G401.6 (cell line): ENCODE measurements at regions not wholly inside any gene's neighbourhood (a gene's known extent, or its start where the extent isn't known, plus 50 kb on each side); places are given as distances from the start of the nearest gene placed in this dataset.
A peak's percentile ranks its signal among the peaks of the same experiment; 100 is the strongest.

ENCODE experiments used
- FAIRE-seq: peaks from 2 replicates; lab custom pipeline; 2012; peaks lifted over from hg19 to GRCh38; lab: Jason Lieb, UNC

DNA sequence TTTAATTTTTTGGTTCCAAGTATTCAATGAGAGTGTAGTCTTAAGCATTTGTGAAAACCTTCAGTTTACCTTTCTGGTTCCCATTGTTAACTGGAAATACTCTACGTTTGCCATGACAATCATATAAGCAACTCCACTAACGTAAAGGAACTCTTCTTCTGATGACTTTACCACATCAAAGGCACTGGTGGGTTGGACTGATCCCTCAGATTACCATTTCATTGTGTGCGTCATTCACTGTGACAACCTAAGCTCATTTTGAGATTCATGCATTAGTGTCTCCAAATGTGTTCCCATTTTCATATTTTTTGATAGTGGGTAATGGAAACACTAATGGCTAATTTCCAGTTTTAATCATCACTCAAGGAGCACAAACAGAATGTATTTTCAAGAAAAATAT, 119.9 kb upstream of the COL1A2 start:
- FAIRE-seq: no peak

DNA sequence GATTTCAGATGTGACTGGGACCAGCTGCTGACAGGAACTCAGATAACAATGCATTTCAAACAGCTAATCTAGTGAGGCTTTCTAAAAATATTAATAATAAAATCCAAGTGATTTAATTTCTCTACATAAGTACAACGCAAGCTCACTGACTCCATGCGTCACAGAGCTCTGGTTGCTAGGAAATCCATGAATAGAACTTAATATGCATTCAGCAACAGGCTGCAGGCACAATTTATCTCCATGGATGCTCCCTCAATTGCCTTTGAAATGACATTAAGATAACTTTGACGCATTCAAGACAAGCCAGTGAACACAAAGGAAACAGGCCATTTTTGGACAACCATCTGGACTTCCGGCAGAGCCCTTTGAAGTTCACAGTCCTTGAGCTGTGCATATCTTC, 118.7 kb upstream of the COL1A2 start:
- FAIRE-seq: no peak

DNA sequence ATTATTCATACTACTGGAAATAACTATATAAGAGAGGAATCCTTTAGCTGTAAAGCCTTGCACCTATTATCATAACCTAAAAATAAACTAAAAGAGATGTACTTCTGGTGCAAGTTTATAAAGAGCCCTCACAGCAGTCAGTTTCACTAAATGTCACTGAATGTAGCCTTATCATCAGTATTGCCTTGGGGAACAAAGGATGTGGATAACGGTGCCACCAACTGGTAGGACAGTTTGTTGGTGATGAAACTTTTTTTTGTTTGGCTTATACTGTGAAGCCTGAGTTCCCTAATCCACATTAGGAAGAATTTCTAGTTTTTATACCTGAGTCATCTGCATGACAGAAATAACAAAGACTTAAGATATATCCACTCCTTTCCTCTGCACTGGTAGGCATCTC, 117.9 kb upstream of the COL1A2 start:
- no peak for FAIRE-seq

DNA sequence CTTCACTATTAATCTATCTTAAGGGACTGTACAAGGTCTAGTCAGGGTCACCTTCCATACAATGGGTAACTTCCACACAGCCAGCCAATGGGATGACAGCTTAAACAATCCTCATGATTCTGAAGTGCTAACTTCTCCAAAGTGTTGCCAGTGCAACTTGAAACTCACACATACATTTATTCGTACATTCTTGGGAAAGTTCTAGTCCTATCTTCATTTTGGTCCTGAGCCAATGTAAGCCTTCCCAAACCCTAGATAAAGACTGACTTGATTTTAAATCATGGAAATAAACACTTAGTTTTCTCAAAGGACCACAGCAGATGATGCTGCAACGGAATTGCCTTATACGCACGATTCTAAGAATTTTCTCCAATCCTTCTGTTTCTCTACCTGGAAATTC, 117.5 kb upstream of the COL1A2 start:
- no peak for FAIRE-seq

DNA sequence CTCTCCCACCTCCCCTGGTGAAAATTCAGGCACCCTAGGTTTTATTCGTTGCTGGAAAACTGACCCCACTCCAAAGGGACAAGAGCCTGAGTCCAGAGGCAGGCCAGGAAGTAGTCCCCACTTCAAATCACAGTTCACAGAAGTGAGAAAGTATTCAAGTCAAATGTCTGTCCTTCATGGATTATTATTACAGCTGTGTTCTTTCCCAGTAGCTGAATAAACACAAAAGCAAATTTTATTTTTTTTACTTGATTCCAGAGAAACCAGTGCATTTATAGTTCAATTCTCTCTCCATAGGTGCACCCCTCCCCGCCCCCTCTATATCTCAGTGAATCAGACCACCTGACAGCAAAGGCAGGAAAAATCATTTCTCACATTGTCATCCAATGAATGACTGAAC, 113.8 kb upstream of the COL1A2 start:
- FAIRE-seq: no peak

DNA sequence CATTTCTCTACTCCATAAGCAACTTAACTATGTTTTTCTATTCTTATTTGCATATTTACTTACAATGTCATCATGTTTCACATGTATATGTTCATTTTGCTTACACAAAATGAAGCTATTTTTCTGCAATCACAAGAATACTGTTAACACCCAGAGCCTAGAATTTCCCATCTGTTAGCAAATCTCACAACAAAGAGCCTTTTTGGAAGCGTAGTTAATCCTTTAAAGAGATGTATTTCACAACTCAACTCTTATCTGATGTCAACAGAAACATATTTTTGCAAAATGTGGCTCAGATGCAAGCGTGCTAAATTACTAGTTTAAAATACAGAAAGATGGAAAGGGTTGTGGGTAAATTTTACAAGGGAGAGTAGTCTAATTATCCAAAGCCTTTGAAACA, 110.6 kb upstream of the COL1A2 start:
- FAIRE-seq: no peak

DNA sequence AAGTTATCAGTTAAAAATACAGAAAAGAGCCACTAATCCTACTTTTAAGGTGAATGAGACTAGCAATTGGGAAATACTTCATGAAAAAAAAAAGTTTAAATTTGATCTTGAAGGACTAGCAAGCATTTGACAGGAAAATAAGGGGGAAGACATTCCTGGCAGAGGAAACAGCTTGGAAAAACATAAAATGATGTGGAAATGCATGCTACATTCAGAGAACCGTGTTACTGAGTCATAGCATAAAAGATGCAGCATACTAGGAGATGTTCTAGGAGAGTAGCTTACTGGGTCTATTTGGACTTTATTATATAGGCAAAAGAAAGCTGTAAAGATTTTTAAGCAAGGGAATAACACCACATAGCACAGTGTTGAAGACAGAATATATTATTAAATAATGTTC, 108.6 kb upstream of the COL1A2 start:
- FAIRE-seq: no peak

DNA sequence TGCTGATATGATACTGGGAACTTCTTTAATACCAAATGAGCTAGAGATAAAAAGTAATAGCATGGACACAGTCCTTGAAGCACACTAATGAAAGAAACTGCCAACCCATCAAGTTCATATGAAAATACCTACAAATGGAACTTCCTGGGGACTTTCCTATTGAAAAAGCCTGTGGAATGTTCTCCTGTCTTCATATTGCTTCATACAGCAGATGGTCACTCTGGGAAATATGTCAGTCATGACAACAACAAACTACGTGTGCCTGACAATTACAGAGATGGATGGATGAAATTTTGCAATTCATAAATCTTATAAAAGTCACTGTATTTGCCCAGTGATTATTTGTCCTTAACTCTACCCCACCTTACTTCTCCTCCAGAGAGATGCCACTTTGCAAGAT, 106.6 kb upstream of the COL1A2 start:
- no peak for FAIRE-seq

DNA sequence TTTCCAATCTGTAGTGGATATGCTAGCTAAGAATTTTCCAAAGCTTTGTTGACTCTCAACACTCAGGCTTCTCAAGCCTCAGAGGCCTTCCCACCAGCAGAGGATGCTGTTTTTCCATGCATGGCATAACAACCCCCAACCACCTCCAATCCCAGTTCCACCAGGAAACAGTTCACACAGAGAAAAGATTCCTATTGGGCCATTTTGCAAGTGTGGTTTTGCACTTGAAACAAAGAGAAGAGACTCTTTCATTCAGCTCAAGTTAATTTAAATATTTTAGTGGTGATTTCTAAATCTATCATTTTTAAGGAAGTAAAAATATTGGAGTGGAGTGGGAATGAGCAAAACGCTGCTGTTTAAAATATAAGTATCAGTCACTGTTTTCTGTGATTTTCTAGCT, 105.6 kb upstream of the COL1A2 start:
- peak; percentile 95 for FAIRE-seq

DNA sequence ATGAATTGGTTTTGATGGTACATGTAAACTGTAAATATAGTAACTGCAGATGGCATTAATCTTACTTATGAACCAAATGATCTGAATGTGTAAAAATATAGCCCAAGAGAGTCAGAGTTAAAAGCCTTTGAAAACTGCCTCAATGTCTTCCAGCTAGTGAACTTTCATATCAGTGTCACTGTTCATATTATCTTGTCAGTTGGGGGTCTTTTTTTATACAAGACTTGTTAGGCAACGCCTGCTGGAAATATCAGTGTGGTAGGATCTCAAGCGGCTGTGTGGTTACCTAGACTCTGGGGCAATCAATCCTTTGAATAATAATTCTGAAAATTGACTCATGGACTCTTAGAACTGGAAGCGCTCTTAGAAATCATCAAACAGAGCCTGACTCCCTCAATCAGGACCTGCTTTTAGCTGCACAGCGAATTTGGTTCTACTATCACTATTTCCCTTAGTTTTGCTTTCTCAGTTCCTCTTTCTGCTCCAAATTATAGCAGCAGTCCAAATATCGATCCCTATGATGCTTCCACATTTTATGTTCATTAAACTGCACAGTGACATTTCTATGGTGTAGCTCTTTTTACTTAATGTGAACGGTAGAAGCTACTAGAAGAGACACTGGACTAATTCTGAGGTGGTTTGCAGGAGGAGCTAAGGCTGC, 100.1 kb upstream of the COL1A2 start:
- no peak for FAIRE-seq

DNA sequence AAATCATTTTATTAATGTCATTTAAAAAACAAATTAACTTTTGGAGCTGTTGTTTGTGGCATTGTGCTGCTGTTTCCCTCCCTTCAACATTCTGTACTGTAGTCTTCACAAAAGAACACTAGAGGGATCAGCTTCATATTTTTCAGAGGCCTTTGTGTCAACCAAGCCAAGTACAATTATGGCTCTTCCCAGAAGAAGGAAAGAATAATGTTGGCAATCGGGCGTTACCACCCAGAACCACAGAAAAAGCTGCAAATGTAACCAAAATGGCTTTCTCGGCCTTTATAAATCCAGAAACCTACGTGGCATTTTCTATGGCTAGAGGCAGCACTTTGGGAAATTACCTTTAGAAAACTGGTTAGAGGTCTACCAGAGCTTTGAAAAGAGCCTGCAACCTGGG, 98.8 kb upstream of the COL1A2 start:
- peak; percentile 93 for FAIRE-seq

DNA sequence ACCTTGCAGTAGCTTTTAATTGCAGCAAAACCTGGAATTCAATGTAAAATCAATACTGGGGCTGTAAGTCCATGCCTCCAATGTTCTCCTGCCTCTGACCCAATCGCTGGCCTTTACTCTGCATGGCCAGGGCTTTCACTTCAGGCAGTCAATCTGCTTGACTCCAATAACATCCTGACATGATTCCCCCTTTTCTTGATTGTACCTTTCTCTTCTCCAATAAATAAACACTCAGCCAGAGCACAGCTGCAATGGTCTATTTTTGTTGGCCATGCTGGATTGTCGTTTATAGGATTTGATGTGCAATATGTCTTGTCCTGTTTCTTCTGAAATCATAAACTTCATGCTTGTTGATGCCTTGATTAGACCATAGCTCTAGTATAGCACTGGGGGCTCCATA, 97.8 kb upstream of the COL1A2 start:
- FAIRE-seq: no peak

DNA sequence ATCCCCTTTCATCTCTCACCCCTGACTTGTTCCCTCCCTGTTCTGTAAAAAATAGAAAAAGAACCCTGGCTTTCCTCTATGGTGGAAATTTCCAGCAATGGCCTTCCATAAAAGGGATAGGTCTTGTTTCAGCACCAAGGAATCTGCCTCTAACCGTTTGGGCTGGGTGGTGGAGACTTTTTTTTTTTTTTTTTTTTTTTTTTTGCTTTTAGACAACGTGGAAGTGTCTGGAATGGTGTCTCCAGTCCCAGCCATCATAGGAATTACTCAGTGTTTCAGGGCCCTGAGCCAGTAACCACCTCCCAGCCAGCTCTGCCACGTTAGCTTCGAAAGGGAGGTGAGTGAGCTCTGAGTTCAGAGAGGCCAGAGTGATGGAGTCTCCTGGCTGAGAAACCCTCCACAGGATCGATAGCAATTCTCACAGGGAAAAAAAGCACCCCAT, 97.3 kb upstream of the COL1A2 start:
- FAIRE-seq: no peak

DNA sequence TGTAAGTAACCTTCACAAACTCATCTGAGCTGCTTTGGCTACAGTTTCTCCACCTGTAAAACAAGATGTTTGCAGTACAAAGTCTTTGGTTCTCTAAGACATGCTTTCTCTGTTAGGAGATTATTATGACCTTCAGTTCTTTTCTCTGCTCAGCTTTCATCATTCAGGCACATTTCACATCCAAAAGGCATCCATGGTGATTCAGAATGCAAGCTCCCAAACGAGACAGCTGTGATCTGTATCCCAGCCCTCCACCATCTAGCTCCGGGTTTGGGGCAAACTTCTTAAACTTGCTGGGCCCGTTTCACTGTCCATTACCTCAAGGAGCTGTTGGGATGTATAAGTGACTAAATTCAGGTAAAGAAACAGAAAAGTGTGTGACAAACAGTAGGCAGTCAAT, 95.8 kb upstream of the COL1A2 start:
- FAIRE-seq: no peak

DNA sequence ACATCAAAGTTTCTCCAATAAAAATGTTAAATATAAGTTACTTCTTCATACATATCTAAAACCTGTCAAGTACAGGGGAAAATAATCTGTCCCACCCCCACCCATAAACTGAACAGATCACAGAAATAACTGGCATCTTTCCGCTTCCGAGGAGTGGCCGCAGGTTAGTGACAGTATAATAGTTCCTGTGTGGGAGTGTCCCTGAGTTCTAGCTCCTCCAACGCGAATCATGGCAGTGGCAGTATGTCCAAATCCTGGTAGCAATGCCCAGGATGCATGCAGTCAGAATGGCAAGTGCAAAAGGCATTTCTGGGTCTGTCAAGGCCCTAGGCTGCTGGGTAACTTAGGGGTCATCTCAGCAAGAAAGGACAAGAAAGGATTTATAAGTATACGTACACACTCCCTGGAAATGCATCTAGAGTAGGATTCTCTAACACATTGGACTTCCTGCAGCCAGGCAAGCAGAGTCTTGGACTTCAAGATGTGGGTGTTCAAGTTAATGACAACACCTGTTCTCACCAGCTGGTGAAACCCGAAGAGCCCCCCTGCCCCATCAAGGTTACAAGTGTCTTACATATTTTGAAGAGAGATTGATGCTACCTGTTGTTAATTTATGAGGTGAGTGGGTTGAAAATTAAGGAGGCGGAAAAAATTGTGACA, 94.4 kb upstream of the COL1A2 start:
- no peak for FAIRE-seq

DNA sequence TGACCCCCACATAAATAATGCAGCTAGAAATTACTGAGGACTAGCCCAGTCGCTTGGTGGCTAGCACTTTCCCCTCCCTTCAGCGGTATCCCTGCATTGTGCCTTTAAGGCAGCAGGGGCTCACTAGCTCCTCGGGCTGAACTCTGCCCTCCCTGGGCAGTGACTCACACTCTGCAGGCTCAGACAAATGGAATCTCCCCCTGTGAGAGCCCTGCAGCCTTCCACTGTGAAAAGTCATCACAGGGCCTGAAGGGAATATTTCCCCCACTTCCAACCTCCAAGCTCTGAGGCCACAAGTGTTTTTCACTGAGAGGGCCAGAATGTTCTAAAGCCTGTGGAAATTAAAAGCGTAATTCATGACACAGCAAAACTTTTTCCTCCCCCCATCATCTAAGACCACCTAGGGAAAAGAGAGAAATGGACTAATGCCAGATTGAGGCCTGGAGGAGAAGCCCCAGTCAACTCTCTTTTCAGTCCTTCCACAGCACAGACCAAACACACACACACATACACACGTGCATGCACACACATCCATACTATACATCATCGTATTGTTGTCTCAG, 93.6 kb upstream of the COL1A2 start:
- FAIRE-seq: peak; percentile 97

DNA sequence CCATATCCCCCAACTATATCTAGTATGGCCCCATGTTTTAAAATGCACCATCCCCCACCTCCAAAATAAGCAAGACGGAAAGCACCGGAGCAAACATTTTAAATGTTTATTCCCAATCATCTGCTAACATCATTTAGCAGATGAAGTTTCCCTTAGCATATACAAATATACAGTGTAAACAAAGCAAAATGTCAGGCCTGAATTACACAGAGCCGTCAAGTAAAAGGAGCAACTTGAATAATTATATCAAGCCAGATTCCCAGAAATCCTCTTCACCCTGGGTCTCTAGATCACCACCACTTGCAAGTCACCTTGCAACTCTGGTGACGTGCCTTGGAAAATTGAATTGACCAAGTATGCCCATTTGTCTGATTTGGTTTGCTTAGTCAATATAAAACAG, 91.6 kb upstream of the COL1A2 start:
- no peak for FAIRE-seq

DNA sequence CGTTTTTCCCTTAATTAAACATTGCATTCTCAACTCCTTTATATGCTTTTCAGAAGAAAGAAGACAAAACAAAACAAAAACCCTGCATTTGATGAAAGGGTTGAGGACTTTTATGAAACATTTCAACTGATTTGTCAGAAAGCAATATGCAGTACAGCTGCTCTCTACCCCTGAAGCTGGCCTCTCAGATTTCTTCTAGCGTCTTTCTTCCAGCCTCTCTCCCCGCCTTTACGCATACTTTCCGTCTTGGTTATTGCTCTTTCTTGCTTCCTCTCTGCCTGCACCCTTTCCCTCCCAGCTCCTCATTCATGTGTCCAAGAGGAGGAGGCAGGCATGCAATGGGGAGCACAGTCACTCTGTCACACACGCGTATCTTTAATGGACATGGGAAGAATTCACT, 91.0 kb upstream of the COL1A2 start:
- no peak for FAIRE-seq

DNA sequence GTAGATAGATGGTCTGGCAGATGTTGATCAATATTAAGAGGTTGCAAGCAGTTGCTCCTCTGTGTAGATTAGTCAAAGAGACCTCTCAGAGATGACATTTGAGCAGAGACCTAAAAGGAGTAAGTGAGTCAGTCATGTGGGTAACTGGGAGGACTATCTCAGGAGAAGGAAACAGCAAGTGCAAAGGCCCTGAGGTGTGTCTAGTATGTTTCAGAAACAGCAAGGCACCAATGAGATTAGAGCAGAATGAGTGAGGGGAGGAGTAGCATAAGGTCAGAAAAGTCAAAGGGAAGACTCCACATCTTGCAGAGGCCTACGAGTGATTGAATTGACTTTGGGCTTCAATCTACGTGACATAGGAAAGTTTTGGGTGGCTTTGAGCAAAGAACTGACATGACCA, 89.8 kb upstream of the COL1A2 start:
- FAIRE-seq: no peak

DNA sequence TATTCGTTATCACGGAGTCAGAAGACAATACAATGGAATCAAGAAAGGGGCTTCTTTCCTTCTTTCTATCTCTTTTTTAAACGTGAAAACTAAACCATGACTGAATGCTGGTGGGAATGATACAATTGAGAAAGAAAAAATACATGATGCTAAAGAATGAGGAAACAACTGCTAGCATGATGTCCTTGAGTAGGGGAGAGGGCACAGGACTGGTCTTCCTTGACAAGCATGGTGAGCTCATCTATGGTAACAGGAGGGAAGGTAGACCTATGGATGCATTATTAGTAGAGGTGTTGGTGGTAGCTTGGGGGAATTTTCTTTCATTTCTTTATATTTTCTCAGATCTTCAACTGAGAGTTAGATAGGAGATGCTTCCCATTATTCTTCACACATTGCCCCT, 88.9 kb upstream of the COL1A2 start:
- FAIRE-seq: no peak

DNA sequence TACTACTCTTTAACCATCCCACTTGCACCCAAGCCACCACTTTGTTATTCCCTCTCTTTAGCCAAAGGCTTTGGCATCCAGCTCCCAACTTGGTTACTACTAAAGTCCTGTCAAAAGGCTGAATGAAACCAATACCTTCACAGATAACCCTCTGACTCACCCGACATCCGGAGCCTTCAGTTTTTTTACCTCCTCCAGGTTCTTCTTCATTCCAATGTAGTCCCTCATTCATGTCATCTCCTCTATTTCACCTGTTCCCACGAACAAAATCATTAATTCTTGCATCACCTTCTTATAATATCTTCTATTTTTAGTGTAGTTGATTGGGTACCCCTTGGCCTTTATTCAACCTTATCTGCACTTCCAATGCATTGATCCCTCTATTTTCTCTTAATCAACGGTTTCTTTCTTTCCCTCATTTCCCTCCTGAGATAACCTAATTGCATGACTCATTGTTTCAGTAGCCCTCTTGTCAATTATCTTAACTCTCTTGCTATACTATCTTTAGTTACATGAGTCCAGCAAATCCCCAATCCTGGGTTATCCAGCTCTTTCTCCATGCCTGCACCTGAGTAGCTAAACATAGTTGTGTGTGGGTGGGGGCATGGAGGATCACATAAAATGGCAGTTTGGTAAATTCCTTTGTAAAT, 87.2 kb upstream of the COL1A2 start:
- no peak for FAIRE-seq

DNA sequence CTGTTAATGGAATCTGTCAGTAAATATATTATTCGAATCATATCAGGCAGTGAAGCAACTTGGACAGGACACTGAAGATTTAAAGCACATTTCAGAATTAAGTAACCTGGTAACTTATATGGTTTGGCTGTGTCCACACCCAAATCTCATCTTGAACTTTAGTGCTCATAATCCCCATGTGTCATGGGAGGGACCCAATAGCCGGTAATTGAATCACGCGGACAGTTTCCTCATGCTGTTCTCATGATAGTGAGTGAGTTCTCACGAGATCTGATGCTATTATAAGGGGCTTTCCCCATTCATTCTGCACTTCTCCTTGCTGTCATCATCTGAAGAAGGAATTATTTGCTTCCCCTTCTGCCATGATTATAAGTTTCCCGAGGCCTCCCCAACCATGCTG, 83.2 kb upstream of the COL1A2 start:
- no peak for FAIRE-seq

DNA sequence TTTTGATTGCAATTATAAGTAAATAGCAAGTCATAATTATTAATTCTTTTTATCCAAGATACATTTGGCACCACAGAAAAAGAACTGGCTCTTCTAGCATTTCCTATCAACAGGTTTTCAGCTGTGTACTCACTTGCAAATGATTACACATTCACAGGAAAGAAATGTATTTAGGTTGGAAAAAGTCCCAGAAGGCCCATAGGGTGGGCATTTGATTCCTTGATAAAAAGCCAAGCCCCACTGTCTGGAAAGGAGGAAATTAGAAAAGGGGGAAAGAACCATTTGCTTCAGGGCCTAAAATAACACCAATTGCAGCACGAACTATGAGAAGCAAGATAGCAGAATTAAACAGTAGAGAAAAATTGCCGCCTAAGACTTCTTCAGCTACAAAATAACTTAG, 80.8 kb upstream of the COL1A2 start:
- no peak for FAIRE-seq
